ENCODE measurements at regions not wholly inside any gene's neighbourhood (a gene's known extent, or its start where the extent isn't known, plus 50 kb on each side); places are given as distances from the start of the nearest gene placed in this dataset.
"Not testable (repeated sequence)": the region's sequence is repeated elsewhere in the genome, so short reads cannot be mapped to it uniquely, and the experiment has no call there.

DNA sequence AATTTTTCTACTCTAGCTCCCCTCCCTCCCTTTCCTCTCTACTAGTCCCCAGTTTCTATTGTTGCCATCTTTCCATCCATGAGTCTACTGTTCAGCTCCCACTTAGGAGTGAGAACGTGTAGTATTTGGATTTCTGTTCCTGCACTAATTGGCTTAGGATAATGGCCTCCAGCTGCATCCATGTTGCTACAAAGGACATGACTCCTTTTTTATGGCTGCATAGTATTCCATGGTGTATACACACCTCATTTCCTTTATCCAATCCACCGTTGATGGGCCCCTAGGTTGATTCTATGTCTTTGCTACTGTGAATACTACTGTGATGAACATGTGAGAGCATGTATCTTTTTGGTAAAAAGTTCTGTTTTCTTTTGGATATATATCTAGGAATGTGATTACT is 138.9 kb upstream of the MSX2 start:
- DNase-seq, result no peak
- H3K4me3 ChIP-seq (ENCODE audit: low read depth, low read length), result no peak overlapping the region
- H3K27me3 ChIP-seq (ENCODE audit: insufficient read depth, low read depth, severe bottlenecking), result peaks cover 44% of the 10 kb centered on the region
- no peak for TF ChIP-seq CTCF (IDR thresholded peaks at IDR 0.05; ENCODE audit: low read depth, low read length)
- no peaks in the 10 kb centered on the region for H3K9me3 ChIP-seq (ENCODE audit: severe bottlenecking)
- no peak overlapping the region for H3K27ac ChIP-seq
- no peaks in the 10 kb centered on the region for H3K36me3 ChIP-seq

DNA sequence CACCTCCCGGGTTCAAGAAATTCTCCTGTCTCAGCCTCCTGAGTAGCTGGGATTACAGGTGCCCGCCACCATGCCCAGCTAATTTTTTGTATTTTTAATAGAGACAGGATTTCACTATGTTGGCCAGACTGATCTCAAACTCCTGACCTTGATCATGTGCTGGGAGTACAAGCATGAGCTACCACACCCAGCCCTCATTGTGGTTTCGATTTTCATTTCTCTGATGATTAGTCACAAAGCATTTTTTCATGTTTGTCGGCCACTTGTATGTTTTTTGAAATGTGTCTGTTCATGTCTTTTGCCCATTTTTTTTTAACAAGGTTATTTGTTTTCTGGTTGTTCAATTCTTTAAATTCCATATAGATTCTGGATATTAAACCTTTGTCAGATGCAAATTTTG is 138.2 kb upstream of the MSX2 start:
- H3K36me3 ChIP-seq; H3K9me3 ChIP-seq (ENCODE audit: severe bottlenecking); DNase-seq; H3K27ac ChIP-seq; H3K4me3 ChIP-seq (ENCODE audit: low read depth, low read length): not testable (repeated sequence)
- peaks cover 42% of the 10 kb centered on the region for H3K27me3 ChIP-seq (ENCODE audit: insufficient read depth, low read depth, severe bottlenecking)

DNA sequence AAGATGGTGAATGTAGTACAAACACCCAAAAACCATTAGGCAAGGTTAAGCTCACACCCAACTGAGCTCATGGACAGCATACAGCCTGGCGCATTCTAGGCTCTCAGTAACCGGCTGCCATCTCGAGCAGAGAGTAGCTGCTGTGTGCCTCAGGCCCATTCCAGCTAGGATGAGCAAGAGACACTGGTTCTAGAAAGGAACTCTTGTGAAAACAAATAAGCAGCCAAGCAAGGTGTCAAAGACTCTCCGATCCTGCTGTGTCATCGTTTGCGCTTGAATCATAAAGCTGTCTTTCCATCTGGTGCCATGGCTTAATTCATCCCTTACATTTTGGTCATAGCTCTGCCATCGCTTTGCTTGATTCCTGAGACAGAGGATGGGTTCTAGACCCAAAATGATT is 135.4 kb upstream of the MSX2 start:
- peaks cover 52% of the 10 kb centered on the region for H3K27me3 ChIP-seq (ENCODE audit: insufficient read depth, low read depth, severe bottlenecking)
- no peak for TF ChIP-seq CTCF (IDR thresholded peaks at IDR 0.05; ENCODE audit: low read depth, low read length)
- no peak for DNase-seq
- H3K36me3 ChIP-seq, result no peaks in the 10 kb centered on the region
- no peak overlapping the region for H3K4me3 ChIP-seq (ENCODE audit: low read depth, low read length)
- H3K9me3 ChIP-seq (ENCODE audit: severe bottlenecking), result no peaks in the 10 kb centered on the region
- H3K27ac ChIP-seq, result no peak overlapping the region

GRCh38 chr5:174589599-174589998 is 134.8 kb upstream of the MSX2 start:
- Histone ChIP-seq H3K9me3 (ENCODE audit: severe bottlenecking) (no peaks in the 10 kb centered on the region), H3K36me3 (no peaks in the 10 kb centered on the region), H3K27me3 (ENCODE audit: insufficient read depth, low read depth, severe bottlenecking) (peaks cover 55% of the 10 kb centered on the region), H3K4me3 (ENCODE audit: low read depth, low read length) (no peak overlapping the region), H3K27ac (no peak overlapping the region)
- TF ChIP-seq CTCF (IDR thresholded peaks at IDR 0.05; ENCODE audit: low read depth, low read length), result no peak
- DNase-seq, result no peak

GRCh38 chr5:174590820-174591219 is 133.6 kb upstream of the MSX2 start:
- no peak overlapping the region for H3K4me3 ChIP-seq (ENCODE audit: low read depth, low read length)
- H3K27me3 ChIP-seq (ENCODE audit: insufficient read depth, low read depth, severe bottlenecking), result peaks cover 56% of the 10 kb centered on the region

GRCh38 chr5:174596429-174596828 is 128.0 kb upstream of the MSX2 start:
- Histone ChIP-seq H3K27ac (no peak overlapping the region), H3K36me3 (no peaks in the 10 kb centered on the region), H3K27me3 (ENCODE audit: insufficient read depth, low read depth, severe bottlenecking) (peaks cover 58% of the 10 kb centered on the region), H3K9me3 (ENCODE audit: severe bottlenecking) (no peaks in the 10 kb centered on the region), H3K4me3 (ENCODE audit: low read depth, low read length) (no peak overlapping the region)
- DNase-seq, result no peak
- no peak for TF ChIP-seq CTCF (IDR thresholded peaks at IDR 0.05; ENCODE audit: low read depth, low read length)

More at GRCh38 chr5:174590820-174591219, 133.6 kb upstream of the MSX2 start:
- no peak for DNase-seq
- Histone ChIP-seq H3K36me3 (no peaks in the 10 kb centered on the region), H3K9me3 (ENCODE audit: severe bottlenecking) (no peaks in the 10 kb centered on the region), H3K27ac (no peak overlapping the region)
- TF ChIP-seq CTCF (IDR thresholded peaks at IDR 0.05; ENCODE audit: low read depth, low read length), result no peak
